GM21717 (cell line): ENCODE measurements at regions not wholly inside any gene's neighbourhood (a gene's known extent, or its start where the extent isn't known, plus 50 kb on each side); places are given as distances from the start of the nearest gene placed in this dataset.
A peak's percentile ranks its signal among the peaks of the same experiment; 100 is the strongest.
"Not testable (repeated sequence)": the region's sequence is repeated elsewhere in the genome, so short reads cannot be mapped to it uniquely, and the experiment has no call there.

ENCODE experiments used
- ATAC-seq: cut with Tn5 transposase; IDR thresholded peaks from one replicate; pipeline ENCODE4 v1.9.1; 2021; ENCODE audit warnings: mild to moderate bottlenecking, moderate library complexity; ENCODE audit not compliant: unreplicated experiment

- no peak for ATAC-seq
Observed at GRCh38 chr2:193219413-193219812, 1024.7 kb upstream of the TMEFF2 start.

GRCh38 chr2:193201583-193201982 lies 1006.9 kb upstream of the TMEFF2 start:
- no peak for ATAC-seq

GRCh38 chr2:193199322-193199721 lies 1004.6 kb upstream of the TMEFF2 start:
- no peak for ATAC-seq

- peak; percentile 81 for ATAC-seq
Observed at GRCh38 chr2:193187816-193188215, 993.1 kb upstream of the TMEFF2 start.

GRCh38 chr2:193170981-193171380 lies 976.2 kb upstream of the TMEFF2 start:
- ATAC-seq = not testable (repeated sequence)

- no peak for ATAC-seq
Observed at GRCh38 chr2:193156480-193156879, 961.7 kb upstream of the TMEFF2 start.

GRCh38 chr2:193154076-193154475 lies 959.3 kb upstream of the TMEFF2 start:
- ATAC-seq = no peak

- no peak for ATAC-seq
Observed at GRCh38 chr2:193153576-193153975, 958.8 kb upstream of the TMEFF2 start.

- not testable (repeated sequence) for ATAC-seq
Observed at GRCh38 chr2:193142467-193142866, 947.7 kb upstream of the TMEFF2 start.

- ATAC-seq = no peak
Observed at GRCh38 chr2:193141998-193142397, 947.3 kb upstream of the TMEFF2 start.

GRCh38 chr2:193140895-193141294 lies 946.2 kb upstream of the TMEFF2 start:
- not testable (repeated sequence) for ATAC-seq

- no peak for ATAC-seq
Observed at GRCh38 chr2:193124815-193125214, 930.1 kb upstream of the TMEFF2 start.

GRCh38 chr2:193114827-193115226 lies 920.1 kb upstream of the TMEFF2 start:
- ATAC-seq = no peak

- ATAC-seq = no peak
Observed at GRCh38 chr2:193112986-193113385, 918.3 kb upstream of the TMEFF2 start.

- ATAC-seq = no peak
Observed at GRCh38 chr2:193103064-193103463, 908.3 kb upstream of the TMEFF2 start.

- ATAC-seq = no peak
Observed at GRCh38 chr2:193101591-193101990, 906.9 kb upstream of the TMEFF2 start.

- ATAC-seq = no peak
Observed at GRCh38 chr2:193088026-193088425, 893.3 kb upstream of the TMEFF2 start.

- ATAC-seq = no peak
Observed at GRCh38 chr2:193076995-193077394, 882.3 kb upstream of the TMEFF2 start.

GRCh38 chr2:193074933-193075332 lies 880.2 kb upstream of the TMEFF2 start:
- ATAC-seq = no peak

GRCh38 chr2:193072647-193073046 lies 877.9 kb upstream of the TMEFF2 start:
- no peak for ATAC-seq

GRCh38 chr2:193025556-193025955 lies 830.8 kb upstream of the TMEFF2 start:
- not testable (repeated sequence) for ATAC-seq

GRCh38 chr2:193024791-193025190 lies 830.1 kb upstream of the TMEFF2 start:
- no peak for ATAC-seq

- ATAC-seq = no peak
Observed at GRCh38 chr2:193011870-193012269, 817.1 kb upstream of the TMEFF2 start.

- no peak for ATAC-seq
Observed at GRCh38 chr2:192993059-192993458, 798.3 kb upstream of the TMEFF2 start.
